ENCODE measurements at regions not wholly inside any gene's neighbourhood (a gene's known extent, or its start where the extent isn't known, plus 50 kb on each side); places are given as distances from the start of the nearest gene placed in this dataset.

DNA sequence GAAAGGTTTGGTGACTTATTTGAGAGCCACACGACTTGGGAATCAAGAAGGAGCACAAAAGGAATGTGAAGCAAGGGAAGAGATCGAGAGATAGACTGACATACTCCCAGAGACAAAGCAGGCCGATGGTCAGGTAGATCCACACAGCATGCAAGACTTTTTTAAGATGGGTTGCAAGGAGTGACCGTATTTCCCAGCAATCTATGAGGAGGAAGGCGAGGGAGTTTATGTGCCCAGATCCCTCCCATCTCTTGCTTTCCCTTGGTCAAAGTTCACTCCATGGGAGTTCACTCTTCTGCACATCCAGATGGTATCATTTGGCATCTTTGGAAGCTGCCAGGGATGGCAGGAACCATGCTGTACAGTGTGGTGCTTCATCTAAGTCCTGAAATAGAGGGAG, 148.9 kb downstream of the RMI1 start:
- DNase-seq (ENCODE audit: low read depth) = no peak

DNA sequence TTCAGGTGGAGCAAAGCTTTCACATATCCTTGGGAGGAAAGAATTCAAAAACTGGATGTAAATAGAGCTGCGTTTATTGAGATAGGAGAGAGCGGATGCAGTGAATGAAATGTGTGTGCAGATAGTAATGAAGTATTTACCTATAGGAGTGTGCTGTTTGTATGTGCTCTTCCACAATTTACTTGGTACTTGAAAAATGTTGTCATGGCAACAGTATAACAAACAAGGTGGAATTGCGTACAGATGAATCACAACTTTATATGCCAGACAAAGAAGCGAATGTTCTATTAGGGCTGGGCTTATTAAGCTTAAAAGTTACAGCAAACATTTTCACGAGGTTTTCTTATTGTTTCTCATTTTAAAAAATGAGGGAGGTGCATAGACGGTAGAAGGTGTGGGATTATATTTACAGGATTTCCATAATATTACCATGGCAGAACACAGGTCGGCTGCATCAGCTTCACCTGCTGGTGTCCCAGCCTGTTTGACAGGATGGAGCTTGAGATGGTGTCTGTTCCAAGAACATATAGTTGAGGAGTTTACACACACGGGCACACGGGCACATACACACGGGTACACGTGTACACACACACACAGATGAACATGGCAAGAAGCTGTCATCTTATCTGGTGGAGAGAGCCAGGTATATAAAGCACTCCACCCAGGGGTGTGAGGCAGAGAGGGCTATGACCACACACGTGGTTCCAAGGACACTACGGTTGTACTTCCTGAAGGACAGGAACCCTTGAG, 155.7 kb downstream of the RMI1 start:
- peak; percentile 77 for DNase-seq (ENCODE audit: low read depth)

DNA sequence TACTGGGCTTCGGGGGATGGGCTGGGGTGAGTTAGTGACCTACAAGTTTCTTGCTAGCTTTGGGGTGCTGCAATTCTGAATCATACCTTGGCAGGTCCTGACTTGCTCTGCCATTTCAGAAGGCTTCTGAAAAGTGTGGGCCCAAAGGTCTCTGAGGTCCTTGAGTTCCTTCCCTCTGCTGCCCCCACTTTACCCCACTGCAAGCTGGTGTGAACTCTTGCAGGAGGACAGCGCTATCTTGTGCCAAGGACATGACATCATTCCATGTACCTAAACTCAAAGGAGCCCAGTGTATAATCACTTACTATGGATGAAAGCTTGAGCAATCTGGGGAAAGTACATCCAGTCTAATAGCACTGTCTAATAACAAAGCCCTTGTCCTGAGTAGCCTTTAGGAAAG, 157.4 kb downstream of the RMI1 start:
- peak; percentile 57 for DNase-seq (ENCODE audit: low read depth)

DNA sequence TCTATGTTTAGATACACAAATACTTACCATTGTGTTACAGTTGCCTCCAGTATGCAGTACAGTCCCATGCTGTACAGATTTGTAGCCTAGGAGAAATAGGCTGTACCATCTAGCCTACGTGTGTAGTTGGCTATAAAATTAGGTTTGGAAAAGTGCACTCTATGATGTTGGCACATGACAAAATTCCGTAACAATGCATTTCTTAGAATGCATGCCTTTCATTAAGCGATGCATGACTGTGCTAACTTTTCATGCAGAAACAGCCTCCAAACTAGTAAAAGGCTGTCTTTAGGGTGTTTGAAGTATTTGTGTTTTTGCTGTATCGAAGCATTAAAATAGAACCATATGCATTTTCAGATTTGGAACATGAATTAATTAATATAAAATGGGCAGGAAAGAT, 157.9 kb downstream of the RMI1 start:
- no peak for DNase-seq (ENCODE audit: low read depth)

DNA sequence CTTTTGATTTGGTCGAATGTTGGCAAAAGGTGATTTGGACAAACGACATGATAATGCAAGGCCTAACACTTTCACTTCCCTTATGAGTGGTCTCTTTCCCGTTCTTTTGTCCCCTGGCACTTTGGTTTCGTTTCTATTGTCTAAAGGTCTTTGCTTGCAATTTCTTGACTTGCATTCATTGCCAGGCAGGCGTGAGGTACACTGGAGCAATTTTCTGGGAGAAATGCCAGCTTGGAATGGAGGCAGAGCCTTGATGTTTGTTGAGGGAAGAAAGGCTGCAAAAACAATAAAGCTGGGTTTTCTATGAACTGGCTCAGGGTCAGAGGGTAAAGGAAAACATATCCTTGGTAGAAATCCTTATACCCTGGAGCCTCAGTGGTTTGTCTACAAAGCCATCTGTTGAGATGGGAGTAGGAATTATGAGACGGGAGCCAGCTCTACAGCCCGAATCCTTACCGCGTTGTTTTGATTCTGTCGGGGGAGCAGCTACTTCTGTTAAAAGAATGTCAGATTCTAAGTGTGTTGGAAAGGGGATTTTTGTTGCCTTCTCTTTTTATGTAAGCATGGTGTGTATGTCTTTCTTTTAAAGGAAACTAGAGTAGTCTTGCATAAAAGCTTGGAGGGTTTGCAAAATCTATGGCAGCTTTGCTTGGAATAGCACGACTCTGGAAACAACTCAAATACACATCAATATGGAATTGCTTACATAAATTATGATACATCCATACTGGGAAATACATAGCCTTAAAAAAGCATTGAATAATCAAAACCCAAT, 158.9 kb downstream of the RMI1 start:
- peak; percentile 4 for DNase-seq (ENCODE audit: low read depth)

DNA sequence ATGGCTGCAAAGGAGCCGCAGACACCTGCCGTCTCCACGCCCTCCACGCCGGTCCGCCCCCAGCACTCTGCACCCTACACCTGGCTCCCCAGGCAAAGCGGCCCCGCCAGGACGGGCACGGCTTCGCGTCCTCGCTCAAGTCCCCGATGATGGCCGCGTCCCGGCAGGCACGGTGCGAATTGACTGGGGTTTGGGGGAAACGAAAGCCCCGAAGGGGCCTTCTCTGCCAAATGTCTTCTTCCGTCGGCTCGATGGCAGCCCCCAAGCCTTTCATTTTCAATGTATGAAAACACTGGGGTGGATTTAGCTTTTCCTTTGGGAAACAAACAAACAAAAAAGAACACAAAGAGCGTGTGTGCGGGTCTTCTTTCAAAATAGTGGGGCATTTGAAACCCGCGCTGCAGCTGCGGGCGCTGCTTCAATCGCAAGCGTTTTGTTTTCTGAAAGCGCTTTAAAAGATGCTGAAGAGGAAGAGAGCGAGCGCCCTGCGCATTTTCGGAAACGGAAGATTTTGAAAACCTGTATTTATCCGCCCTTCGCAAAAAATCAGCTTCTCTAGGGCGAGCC, 160.0 kb downstream of the RMI1 start:
- DNase-seq (ENCODE audit: low read depth) = peak; percentile 5

DNA sequence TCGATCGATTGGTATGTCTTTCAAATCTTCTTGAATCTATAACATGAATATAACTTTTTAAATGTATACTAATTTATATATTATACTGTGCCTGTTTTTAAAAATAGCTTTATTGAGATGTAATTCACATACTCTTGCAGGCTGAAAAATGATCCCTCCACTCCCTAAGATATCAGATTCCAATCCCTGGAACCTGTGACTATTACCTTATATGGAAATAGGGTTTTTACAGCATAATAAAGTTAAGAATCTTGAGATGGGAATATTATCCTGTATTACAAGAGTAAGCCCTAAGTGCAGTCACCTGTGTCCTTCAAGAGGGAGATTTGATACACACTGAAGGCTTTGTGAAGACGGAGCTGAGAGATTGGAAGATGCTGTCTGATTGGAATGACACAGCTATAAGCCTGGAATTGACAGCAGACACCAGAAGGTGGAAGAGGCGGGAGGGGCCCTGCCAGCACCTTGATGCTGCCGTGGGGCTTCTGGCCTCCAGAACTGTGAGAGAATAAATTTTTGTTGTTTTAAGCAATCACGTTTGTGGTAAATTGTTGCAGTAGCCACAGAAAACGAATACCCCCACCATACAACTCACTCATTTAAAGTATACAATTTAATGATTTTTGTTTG, 161.3 kb downstream of the RMI1 start:
- DNase-seq (ENCODE audit: low read depth) = no peak

DNA sequence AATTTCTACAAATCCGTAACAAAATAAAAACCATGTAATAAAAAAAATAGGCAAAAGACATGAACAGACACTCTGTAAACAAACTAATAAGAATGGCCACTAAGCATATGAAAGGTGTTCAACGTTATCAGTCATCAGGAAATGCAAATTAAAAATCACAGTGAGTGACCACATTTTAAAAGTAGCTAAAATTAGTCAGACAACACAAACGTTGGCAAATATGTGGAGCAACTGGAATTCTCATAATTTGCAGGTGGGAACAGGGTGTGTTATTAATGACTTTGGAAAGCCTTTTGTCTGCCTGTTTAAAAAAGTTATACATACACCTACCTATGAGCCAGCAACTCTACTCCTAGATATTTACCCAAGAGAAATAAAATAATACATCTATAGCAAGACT, 164.4 kb downstream of the RMI1 start:
- DNase-seq (ENCODE audit: low read depth) = no peak

DNA sequence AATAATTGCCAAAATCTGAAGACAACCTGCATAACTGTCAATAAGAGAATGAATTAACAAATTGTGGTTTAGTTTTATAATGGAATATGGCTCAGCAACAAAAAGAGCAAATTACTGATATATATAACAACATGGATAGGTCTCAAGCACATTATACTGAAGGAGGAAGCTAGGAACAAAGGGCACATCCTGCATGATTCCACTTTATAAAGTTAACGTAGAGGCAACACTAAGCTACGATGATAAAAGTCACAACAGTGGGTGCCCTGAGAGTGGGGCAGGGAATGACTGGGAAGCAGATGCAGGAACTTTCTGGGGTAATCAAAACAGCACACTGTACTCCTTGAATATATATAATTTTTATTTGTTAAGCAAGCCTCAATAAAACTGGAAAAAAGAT, 165.2 kb downstream of the RMI1 start:
- DNase-seq (ENCODE audit: low read depth) = no peak

DNA sequence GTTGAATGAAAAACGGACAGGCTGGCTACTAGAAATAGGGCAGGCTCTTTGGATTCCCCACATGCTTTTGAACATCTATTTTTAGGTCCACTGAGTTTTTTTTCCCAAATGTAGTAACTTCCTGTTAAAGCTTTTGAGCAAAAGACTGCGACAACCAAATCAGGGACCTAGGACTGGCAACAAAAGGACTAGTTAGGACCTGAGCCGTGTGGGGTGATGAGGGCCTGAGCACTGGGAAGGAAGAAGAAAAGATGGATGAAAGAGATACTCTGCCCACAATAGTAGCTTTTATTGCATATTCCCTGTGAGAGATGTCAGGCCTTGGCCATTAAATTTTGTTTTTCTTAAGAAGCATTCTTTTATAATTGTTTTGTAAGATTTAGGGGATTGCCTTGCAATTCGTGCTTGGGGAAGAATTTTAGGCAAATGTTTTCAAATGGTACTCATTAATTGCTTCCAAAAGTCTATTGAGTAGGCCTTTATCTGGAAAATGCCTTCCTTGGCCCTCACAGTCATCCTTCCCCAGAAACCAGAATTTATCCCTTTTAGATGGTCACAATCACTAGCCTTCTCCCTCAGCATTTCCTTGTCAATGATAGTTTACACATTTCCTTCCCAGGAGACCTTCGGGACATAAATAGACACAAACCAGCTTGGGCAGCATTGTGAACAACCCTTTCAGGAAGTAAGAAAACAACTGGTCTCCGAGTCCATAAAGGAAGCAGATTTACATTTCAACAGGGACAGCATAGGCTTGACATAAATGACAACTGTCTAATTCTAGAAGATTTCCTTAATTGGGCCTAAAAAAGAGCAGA, 166.5 kb downstream of the RMI1 start:
- DNase-seq (ENCODE audit: low read depth) = no peak

DNA sequence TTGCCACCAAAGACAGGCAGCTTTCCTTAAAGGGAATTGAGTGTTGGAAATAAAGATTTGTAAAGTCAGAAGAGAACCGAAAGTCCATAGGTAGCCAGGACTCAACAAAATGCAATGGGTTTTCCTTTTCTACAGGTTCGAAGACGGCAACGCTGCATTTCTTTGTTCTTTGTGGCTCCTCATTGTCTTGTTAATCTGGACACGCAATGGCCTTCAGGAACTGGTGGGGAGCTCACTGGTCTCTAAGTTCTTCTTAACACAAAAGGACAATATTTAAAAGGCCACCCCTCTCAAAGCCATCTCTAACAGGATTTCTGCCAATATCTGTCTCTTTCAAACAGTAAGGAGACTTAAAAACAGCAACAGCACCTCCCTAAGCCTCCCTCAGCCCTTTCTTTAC, 170.6 kb downstream of the RMI1 start:
- DNase-seq (ENCODE audit: low read depth) = no peak

DNA sequence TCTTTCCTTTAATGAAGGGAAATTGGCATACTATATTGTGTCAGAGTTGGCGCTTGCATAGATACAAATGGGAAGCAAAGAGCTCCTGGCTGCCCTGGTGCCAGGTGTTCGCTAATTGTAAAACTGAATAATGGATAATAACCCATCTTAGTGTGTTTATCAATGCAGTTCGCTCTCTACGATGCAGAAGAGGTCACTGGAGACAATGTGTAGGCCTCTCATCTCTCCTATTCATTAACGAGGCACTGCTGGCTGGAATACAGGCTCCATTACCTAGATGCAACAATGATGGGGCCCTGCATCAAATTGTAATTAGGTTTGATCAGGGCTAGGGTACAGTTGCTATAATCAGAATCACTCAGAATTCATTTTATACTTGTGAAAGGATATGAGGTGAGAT, 171.0 kb downstream of the RMI1 start:
- no peak for DNase-seq (ENCODE audit: low read depth)

DNA sequence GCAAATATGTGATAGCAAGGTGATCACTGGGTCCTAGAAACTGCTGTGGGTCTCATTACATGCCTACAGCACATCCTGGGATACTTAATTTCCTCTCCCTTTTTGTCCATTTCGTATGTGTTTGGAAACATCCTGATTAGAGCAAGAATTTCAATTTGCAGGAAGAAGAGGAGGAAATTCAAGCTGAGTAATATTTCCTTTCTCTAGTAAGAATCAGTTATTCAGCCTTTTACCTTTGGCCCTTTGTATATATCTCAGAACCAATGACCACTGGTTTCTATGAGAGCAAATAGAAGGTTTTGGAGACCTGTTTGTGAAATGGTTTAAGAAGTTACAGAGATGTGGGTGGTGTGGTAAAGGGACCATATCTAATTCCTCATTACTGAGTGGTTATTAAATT, 171.6 kb downstream of the RMI1 start:
- DNase-seq (ENCODE audit: low read depth) = no peak

DNA sequence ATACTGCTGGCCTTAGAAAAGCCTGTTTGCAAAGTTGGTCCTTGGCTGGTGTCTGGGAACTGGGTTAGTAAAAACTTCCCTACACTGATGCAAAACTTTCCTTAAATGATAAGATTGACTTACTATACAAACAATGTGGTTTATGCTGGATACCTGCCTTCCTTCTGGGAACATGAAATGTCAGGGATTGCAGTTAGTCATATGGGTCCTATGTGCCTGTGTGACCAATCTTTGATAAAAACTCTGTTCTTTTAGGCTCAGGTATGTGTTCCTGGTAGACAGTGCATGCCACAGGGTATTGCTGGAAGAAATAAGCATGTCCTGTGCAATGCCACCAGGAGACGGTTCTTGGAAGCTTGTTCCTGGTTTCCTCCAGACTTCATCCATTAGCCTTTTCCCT, 173.3 kb downstream of the RMI1 start:
- DNase-seq (ENCODE audit: low read depth) = peak; percentile 74

DNA sequence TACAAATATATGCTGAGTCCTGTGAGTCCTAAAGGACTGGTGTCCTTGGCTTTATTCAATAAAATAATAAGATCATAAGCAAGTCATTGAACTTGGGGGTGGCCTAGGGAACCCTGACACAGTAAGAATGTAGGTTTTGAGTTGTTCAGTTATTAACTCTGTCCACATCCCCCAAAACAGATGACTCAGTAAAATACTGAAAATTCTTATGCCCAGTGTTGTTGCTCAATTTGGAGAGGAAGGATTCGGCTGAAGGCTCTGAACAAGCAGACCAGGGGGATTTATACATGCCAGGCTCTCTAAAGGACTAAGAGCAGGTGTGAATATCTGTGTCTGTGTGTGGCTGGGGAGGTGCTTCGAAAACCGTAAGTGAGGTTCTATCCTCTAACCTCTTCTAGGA, 173.7 kb downstream of the RMI1 start:
- DNase-seq (ENCODE audit: low read depth) = peak; percentile 82

DNA sequence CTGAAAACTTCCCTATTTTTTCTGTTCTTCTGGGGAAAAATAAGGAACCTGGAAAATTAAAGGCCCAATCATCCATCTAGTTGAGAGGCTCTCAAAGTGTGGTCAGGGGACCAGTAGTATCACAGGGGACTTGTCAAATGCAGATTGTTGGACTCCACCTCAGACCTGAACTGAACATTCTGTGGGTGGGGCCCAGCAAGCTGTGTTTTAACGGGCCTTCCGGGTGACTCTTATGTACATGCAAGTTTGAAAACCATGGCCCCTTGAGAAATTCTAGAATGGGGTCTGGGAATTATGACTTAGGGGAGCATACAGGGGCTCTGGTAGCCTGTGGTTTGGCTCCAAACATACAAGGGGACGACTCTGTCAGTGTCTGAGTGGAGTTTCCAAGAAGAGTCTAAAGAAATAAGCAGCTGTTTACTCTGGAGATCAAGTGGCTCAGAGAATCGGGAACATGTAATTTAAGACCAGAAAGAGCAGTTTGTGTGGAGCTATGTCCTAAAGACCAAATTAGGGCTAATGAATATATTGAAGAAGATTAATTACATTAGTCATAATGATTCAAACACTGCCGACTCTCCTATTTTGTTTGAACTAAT, 177.4 kb downstream of the SLC28A3 start:
- DNase-seq (ENCODE audit: low read depth) = no peak

DNA sequence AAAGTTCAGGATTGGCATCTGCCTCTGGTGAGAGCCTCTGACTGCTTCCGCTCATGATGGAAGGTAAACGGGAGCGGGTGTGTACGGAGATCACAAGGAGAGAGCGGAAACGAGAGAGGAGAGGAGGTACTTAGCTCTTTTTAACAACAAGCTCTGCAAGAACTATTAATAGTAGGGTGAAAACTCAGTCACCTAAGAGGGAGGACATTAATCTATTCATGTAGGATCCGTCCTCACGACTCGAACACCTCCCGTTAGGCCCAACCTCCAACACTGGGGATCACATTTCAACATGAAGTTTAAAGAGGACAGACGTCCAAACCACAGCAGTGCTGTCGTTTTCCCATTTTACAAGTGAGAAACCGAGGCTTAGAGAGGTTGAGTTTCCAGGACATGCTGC, 173.7 kb downstream of the SLC28A3 start:
- no peak for DNase-seq (ENCODE audit: low read depth)

DNA sequence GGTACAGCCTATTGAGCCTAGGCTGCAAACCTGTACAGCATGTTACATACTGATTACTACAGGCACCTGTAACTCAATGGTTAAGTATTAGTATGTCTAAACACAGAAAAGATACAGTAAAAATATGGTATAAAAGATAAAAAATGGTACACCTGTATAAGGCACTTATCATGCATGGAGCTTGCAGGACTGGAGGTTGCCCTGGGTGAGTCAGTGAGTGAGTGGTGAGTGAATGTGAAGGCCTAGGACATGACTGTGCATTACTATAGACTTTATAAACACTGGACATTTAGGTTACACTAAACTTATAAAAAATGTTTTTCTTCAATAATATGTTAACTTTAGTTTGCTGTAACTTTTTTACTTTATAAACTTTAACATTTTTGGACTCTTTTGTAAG, 171.3 kb downstream of the SLC28A3 start:
- peak; percentile 51 for DNase-seq (ENCODE audit: low read depth)

DNA sequence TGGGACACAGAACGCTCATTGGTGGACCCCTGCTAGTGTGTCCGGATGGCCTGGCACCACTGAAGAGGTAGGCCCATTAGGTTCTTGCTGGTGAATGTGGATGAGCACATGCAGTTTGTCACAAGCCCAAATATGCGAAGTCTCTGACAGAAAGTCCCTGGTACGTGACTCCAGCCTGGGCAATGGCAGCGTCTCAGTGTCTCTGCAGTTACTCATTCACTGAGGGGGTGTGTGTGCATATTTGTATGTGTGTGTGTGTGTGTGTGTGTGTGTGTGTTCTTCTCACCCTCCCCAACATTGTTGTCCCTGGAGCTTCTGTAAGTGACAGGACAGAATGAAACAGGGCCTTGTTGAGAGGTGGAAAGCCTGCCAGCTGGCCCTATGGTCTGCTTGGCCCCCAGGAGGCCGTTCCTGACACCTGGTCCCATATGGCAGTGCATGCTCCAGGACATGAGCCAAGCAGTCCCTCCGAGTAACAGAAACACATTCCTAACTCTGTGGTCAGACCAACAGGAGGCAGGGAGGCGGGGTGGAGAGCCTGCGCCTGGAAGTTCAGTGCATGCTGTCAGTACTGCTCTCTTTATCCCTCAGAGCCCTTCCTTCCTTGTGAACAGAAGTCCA, 169.9 kb downstream of the SLC28A3 start:
- DNase-seq (ENCODE audit: low read depth) = peak; percentile 89

DNA sequence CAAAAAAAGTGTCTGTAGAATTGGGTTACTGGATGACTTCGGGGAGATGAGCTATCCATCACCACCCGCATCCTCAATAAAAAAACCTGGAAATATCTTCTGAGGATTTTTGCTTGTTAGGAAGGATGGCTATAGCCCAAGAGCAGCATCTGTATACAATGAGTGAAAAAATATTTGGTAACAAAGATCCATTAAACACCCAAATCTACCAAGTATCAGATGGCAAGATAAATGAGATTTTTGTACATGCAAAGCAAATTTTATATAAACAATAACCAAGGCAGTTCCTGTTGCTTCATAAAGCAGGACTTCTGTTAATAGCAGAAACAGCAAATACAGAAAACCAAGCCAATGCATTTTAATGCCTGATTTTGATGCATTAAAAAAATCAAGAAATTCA, 166.6 kb downstream of the SLC28A3 start:
- no peak for DNase-seq (ENCODE audit: low read depth)

DNA sequence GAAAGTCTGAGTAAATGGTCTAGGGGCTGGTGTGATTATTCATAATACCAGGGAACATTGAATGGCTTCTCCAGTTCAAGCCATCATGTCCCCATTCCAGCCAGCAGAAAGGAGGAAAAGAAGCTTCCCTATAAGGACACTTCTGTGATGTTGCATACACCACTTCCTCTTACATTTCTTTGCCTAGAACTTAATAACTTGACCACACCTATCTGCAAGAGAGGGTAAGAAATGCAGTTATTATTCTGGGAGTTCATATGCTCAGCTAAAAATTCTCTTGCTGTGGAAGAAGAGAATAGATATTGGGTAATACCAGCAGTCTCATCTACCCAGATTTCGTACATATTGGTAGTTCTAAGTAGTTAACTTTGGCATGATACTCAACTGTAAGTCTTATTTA, 166.1 kb downstream of the SLC28A3 start:
- no peak for DNase-seq (ENCODE audit: low read depth)

Data from amniotic epithelial cell (primary cell).